A204.1 (cell line): ENCODE measurements at regions not wholly inside any gene's neighbourhood (a gene's known extent, or its start where the extent isn't known, plus 50 kb on each side); places are given as distances from the start of the nearest gene placed in this dataset.

ENCODE experiments used
- FAIRE-seq: peaks from 2 replicates; lab custom pipeline; 2012; peaks lifted over from hg19 to GRCh38; lab: Jason Lieb, UNC

- FAIRE-seq, result no peak
Observed at GRCh38 chr6:23243854-23244253, 674.5 kb downstream of the HDGFL1 start.

- FAIRE-seq, result no peak
Observed at GRCh38 chr6:23244300-23244699, 674.9 kb downstream of the HDGFL1 start.

- FAIRE-seq, result no peak
Observed at GRCh38 chr6:23245572-23245971, 676.2 kb downstream of the HDGFL1 start.

- FAIRE-seq, result no peak
Observed at GRCh38 chr6:23246896-23247295, 677.5 kb downstream of the HDGFL1 start.

- FAIRE-seq, result no peak
Observed at GRCh38 chr6:23250556-23250955, 681.2 kb downstream of the HDGFL1 start.

- FAIRE-seq, result no peak
Observed at GRCh38 chr6:23262864-23263263, 693.5 kb downstream of the HDGFL1 start.

- FAIRE-seq, result no peak
Observed at GRCh38 chr6:23265270-23265669, 695.9 kb downstream of the HDGFL1 start.

- FAIRE-seq, result no peak
Observed at GRCh38 chr6:23266536-23266935, 697.2 kb downstream of the HDGFL1 start.

GRCh38 chr6:23267651-23268050 lies 698.3 kb downstream of the HDGFL1 start:
- FAIRE-seq, result no peak

GRCh38 chr6:23268348-23268747 lies 699.0 kb downstream of the HDGFL1 start:
- FAIRE-seq, result no peak

- no peak for FAIRE-seq
Observed at GRCh38 chr6:23269436-23269835, 700.1 kb downstream of the HDGFL1 start.

GRCh38 chr6:23272536-23272935 lies 703.2 kb downstream of the HDGFL1 start:
- no peak for FAIRE-seq

GRCh38 chr6:23277521-23278179 lies 708.3 kb downstream of the HDGFL1 start:
- no peak for FAIRE-seq

GRCh38 chr6:23278180-23278532 lies 708.8 kb downstream of the HDGFL1 start:
- FAIRE-seq, result no peak

GRCh38 chr6:23280437-23280836 lies 711.1 kb downstream of the HDGFL1 start:
- no peak for FAIRE-seq

GRCh38 chr6:23282252-23283021 lies 713.1 kb downstream of the HDGFL1 start:
- no peak for FAIRE-seq

GRCh38 chr6:23293653-23294052 lies 724.3 kb downstream of the HDGFL1 start:
- no peak for FAIRE-seq

GRCh38 chr6:23301556-23301955 lies 732.2 kb downstream of the HDGFL1 start:
- FAIRE-seq, result no peak

GRCh38 chr6:23302514-23302913 lies 733.1 kb downstream of the HDGFL1 start:
- no peak for FAIRE-seq

GRCh38 chr6:23305325-23305943 lies 736.1 kb downstream of the HDGFL1 start:
- no peak for FAIRE-seq

- no peak for FAIRE-seq
Observed at GRCh38 chr6:23306251-23306950, 737.0 kb downstream of the HDGFL1 start.

GRCh38 chr6:23307516-23307915 lies 738.1 kb downstream of the HDGFL1 start:
- FAIRE-seq, result no peak

GRCh38 chr6:23308166-23308565 lies 738.8 kb downstream of the HDGFL1 start:
- FAIRE-seq, result no peak
